K562 (cell line): ENCODE measurements at regions not wholly inside any gene's neighbourhood (a gene's known extent, or its start where the extent isn't known, plus 50 kb on each side); places are given as distances from the start of the nearest gene placed in this dataset.

ENCODE experiments used
- CCAR2 ChIP-seq: fragments of 200-400 bp; formaldehyde crosslinking; IDR thresholded peaks from 2 replicates; pipeline ENCODE4 v1.6.1; 2017; ENCODE audit warnings: mild to moderate bottlenecking, low read depth, low read length
- FIP1L1 ChIP-seq: fragments of 200-400 bp; formaldehyde crosslinking; IDR thresholded peaks from 2 replicates; pipeline ENCODE4 v1.6.1; 2018; ENCODE audit warnings: mild to moderate bottlenecking, low read depth, low read length; ENCODE audit not compliant: poor library complexity, severe bottlenecking
- TGIF2 ChIP-seq: sonication (generic); formaldehyde crosslinking; IDR thresholded peaks from 2 replicates; pipeline ENCODE4 v1.8.1; 2022; ENCODE audit warnings: mild to moderate bottlenecking, missing genetic modification reagents, moderate library complexity
- ZNF444 ChIP-seq: fragments of 250-450 bp; sonication (Bioruptor Pico); IDR thresholded peaks from 2 replicates; pipeline ENCODE4 v1.4.0; 2020; ENCODE audit warnings: mild to moderate bottlenecking, moderate library complexity
- TF ChIP-seq, protein P1 (sequence below): fragments of 200-600 bp; sonication (generic); IDR thresholded peaks from one replicate; pipeline ENCODE4 v1.6.1; 2012; ENCODE audit warnings: mild to moderate bottlenecking, low read depth, low read length, inconsistent platforms
- TF ChIP-seq, protein P2 (sequence below): fragments of 250-450 bp; sonication (Bioruptor Pico); IDR thresholded peaks from 2 replicates; pipeline ENCODE4 v1.8.0; 2022; ENCODE audit warnings: inconsistent platforms, mild to moderate bottlenecking, moderate library complexity, borderline replicate concordance

- TF ChIP-seq, protein P1, sequence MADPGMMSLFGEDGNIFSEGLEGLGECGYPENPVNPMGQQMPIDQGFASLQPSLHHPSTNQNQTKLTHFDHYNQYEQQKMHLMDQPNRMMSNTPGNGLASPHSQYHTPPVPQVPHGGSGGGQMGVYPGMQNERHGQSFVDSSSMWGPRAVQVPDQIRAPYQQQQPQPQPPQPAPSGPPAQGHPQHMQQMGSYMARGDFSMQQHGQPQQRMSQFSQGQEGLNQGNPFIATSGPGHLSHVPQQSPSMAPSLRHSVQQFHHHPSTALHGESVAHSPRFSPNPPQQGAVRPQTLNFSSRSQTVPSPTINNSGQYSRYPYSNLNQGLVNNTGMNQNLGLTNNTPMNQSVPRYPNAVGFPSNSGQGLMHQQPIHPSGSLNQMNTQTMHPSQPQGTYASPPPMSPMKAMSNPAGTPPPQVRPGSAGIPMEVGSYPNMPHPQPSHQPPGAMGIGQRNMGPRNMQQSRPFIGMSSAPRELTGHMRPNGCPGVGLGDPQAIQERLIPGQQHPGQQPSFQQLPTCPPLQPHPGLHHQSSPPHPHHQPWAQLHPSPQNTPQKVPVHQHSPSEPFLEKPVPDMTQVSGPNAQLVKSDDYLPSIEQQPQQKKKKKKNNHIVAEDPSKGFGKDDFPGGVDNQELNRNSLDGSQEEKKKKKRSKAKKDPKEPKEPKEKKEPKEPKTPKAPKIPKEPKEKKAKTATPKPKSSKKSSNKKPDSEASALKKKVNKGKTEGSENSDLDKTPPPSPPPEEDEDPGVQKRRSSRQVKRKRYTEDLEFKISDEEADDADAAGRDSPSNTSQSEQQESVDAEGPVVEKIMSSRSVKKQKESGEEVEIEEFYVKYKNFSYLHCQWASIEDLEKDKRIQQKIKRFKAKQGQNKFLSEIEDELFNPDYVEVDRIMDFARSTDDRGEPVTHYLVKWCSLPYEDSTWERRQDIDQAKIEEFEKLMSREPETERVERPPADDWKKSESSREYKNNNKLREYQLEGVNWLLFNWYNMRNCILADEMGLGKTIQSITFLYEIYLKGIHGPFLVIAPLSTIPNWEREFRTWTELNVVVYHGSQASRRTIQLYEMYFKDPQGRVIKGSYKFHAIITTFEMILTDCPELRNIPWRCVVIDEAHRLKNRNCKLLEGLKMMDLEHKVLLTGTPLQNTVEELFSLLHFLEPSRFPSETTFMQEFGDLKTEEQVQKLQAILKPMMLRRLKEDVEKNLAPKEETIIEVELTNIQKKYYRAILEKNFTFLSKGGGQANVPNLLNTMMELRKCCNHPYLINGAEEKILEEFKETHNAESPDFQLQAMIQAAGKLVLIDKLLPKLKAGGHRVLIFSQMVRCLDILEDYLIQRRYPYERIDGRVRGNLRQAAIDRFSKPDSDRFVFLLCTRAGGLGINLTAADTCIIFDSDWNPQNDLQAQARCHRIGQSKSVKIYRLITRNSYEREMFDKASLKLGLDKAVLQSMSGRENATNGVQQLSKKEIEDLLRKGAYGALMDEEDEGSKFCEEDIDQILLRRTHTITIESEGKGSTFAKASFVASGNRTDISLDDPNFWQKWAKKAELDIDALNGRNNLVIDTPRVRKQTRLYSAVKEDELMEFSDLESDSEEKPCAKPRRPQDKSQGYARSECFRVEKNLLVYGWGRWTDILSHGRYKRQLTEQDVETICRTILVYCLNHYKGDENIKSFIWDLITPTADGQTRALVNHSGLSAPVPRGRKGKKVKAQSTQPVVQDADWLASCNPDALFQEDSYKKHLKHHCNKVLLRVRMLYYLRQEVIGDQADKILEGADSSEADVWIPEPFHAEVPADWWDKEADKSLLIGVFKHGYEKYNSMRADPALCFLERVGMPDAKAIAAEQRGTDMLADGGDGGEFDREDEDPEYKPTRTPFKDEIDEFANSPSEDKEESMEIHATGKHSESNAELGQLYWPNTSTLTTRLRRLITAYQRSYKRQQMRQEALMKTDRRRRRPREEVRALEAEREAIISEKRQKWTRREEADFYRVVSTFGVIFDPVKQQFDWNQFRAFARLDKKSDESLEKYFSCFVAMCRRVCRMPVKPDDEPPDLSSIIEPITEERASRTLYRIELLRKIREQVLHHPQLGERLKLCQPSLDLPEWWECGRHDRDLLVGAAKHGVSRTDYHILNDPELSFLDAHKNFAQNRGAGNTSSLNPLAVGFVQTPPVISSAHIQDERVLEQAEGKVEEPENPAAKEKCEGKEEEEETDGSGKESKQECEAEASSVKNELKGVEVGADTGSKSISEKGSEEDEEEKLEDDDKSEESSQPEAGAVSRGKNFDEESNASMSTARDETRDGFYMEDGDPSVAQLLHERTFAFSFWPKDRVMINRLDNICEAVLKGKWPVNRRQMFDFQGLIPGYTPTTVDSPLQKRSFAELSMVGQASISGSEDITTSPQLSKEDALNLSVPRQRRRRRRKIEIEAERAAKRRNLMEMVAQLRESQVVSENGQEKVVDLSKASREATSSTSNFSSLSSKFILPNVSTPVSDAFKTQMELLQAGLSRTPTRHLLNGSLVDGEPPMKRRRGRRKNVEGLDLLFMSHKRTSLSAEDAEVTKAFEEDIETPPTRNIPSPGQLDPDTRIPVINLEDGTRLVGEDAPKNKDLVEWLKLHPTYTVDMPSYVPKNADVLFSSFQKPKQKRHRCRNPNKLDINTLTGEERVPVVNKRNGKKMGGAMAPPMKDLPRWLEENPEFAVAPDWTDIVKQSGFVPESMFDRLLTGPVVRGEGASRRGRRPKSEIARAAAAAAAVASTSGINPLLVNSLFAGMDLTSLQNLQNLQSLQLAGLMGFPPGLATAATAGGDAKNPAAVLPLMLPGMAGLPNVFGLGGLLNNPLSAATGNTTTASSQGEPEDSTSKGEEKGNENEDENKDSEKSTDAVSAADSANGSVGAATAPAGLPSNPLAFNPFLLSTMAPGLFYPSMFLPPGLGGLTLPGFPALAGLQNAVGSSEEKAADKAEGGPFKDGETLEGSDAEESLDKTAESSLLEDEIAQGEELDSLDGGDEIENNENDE: no peak
- TF ChIP-seq CCAR2 (no peak), TGIF2 (no peak), FIP1L1 (no peak), ZNF444 (CRISPR knock-in tag) (no peak)
- TF ChIP-seq, protein P2, sequence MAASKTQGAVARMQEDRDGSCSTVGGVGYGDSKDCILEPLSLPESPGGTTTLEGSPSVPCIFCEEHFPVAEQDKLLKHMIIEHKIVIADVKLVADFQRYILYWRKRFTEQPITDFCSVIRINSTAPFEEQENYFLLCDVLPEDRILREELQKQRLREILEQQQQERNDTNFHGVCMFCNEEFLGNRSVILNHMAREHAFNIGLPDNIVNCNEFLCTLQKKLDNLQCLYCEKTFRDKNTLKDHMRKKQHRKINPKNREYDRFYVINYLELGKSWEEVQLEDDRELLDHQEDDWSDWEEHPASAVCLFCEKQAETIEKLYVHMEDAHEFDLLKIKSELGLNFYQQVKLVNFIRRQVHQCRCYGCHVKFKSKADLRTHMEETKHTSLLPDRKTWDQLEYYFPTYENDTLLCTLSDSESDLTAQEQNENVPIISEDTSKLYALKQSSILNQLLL (CRISPR knock-in tag): no peak
- TF ChIP-seq, all 486 proteins: peak for 0
Observed at GRCh38 chr13:111406636-111407035, 86.2 kb downstream of the TEX29 start (continued).
